ENCODE measurements at regions not wholly inside any gene's neighbourhood (a gene's known extent, or its start where the extent isn't known, plus 50 kb on each side); places are given as distances from the start of the nearest gene placed in this dataset.
"Not testable (repeated sequence)": the region's sequence is repeated elsewhere in the genome, so short reads cannot be mapped to it uniquely, and the experiment has no call there.

DNA sequence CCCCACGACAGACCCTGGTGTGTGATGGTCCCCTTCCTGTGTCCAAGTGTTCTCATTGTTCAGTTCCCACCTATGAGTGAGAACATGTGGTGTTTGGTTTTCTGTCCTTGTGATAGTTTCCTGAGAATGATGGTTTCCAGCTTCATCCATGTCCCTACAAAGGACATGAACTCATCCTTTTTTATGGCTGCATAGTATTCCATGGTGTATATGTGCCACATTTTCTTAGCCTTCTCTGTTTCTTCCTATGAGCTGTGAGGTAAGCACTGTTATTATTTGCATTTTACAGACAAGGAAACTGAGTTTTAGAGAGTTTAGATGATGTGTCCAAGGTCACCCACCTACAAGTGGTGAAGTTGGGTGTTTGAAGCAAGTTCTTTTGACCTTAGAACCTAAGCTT lies 51.1 kb upstream of the BNC1 start:
- DNase-seq (ENCODE audit: low read depth): not testable (repeated sequence)

- DNase-seq (ENCODE audit: low read depth): no peak
Measured at GRCh38 chr15:83339396-83339795, 54.9 kb upstream of the BNC1 start.

DNA sequence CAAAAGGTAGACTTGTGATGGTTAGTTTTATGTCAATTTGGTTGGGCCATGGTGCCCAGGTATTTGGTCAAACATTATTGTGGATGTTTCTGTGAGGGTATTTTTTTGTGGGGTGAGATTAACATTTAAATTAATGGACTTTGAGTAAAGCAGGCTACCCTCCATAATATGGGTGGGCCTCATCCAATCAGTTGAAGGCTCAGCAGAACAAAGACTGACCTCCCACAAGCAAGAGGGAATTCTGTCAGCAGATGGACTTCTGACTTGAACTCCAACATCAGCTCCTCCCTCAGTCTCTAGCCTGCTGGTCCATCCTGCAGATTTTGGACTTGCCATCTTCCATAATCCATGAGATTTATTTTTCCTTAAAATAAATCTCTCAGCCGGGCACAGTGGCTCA lies 55.6 kb upstream of the BNC1 start:
- DNase-seq (ENCODE audit: low read depth): no peak

GRCh38 chr15:83346342-83346741 lies 61.9 kb upstream of the BNC1 start:
- no peak for DNase-seq (ENCODE audit: low read depth)

DNA sequence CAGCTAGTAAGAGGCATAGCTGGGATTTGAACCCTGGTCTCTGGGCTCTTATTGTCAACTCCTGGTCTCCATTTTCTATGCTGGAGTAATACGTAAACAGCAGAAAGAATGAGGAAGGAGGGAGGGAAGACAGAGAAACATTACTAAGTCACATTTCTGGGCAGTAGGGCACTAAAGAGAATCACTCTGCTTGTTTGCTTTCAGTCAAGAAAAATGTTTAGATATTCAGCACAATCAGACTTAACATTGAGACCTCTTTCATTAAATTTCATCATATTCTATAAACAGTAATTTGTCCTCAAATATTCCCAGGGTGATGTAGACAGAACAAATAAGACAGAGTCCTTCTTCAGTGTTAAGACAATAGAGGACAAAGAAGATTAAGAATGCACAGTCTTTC lies 67.7 kb upstream of the BNC1 start:
- no peak for DNase-seq (ENCODE audit: low read depth)

DNA sequence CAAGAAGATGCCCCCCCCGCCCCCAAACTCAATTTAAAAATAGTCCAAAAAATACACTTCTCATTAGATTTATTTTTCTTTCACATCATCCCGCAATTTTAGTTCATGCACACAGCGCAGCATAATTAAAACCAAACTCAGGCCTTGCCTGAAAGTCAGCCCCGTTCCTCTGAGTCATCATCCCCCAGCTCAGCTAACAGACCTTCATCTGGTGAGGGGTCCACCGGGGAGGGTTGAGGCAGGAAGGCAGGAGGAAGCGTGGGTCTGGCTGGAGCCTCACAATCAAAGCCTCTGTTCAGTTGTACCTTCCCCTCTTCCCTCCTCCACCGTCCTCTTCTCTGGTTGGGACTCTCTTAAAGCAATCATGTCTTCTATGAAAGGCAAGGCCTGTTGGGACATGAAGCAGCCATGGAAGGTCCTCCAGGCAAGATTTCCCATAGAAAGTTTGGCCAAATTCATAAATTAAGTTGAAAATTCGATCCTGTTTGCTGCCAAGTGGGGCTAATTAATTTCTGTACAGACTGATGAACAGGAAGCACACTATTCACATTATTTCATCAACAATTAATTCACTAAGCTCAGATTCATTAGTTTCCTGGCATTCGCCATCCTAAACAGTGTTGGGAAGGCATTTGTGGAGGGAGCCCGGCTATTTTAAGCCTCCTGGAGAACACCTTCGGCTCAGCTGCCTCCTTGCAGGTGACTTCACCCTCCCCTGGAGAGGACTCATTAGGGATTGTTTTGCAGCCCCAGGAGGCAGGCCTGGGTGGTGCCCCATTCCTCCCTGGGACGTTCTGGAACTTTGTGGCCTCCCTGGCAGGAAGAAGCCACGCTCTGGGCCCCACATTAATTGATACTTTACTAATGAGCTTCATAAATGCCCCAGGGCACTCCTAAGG lies 72.3 kb upstream of the BNC1 start:
- DNase-seq (ENCODE audit: low read depth): no peak

- no peak for DNase-seq (ENCODE audit: low read depth)
Measured at GRCh38 chr15:83358972-83359564, 74.6 kb upstream of the BNC1 start.

DNA sequence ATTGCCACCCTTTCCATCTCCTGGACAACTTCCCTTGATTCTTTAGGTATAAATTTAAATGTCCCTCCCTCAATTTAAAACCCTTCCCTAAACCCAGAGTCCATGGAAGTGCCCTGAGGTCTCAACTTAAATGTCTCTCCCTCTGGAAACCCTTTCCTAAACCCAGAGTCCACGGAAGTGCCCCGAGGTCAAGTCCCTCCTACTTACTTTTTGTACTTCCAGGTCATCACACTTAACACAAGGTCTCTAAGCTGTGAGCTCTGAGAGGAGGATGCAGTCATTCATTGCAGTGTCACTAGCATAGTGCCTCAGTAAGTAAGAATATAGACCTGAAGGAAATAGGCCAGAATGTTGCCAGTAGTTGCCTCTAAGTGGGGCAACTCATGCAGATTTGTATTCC lies 78.2 kb upstream of the BNC1 start:
- no peak for DNase-seq (ENCODE audit: low read depth)

GRCh38 chr15:83364501-83364900 lies 80.0 kb upstream of the BNC1 start:
- DNase-seq (ENCODE audit: low read depth): no peak

DNA sequence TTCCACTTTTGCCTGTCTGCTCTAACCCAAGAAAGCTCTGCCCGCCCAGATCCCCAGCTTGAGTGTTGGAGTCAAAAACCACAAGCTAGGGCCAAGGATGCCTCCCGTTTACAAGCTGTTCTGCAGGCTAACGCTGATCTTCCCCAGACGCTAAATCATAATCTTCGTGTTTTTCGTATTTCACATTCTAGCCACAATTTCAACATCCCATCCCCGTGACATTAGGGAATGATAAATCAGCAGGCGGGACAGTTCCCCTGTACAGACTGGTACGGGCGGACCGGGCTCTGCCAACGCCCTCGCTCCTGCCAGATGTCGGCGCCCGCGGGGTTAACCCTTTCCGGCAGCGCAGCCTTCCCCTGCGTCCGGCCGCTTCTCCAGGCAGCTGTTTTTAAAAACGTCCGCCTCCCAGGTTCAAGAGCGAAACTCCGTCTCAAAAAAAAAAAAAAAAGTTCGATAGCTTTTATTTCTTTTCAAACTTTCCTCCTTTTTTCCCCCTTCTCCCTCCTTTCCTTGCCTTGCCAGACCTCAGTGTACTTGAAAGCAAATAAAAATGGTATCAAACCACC lies 81.0 kb upstream of the BNC1 start:
- DNase-seq (ENCODE audit: low read depth): peak; percentile 75

DNA sequence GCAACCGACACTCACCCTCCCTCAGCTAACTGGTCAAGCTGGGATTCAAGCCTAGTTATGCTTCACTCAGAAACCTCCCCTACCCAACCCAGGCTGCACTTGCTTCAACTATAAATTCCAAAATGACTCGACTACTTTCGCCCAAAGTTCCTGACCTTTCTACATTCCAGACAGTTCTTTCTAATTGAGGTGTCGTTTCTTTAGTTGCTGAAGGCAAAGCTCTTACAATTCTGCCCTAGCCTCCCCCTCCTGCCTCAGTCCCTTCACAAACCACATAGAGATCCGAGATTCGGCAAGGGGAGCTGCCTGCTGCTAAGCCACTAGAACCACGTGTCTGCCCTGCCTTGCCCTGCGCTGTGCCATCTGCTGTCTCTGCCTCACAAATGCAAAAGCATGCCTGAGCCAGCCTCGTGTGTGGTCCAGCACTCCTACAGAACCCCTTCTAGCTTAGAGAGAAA lies 74.7 kb upstream of the SH3GL3 start:
- DNase-seq (ENCODE audit: low read depth): peak; percentile 58

DNA sequence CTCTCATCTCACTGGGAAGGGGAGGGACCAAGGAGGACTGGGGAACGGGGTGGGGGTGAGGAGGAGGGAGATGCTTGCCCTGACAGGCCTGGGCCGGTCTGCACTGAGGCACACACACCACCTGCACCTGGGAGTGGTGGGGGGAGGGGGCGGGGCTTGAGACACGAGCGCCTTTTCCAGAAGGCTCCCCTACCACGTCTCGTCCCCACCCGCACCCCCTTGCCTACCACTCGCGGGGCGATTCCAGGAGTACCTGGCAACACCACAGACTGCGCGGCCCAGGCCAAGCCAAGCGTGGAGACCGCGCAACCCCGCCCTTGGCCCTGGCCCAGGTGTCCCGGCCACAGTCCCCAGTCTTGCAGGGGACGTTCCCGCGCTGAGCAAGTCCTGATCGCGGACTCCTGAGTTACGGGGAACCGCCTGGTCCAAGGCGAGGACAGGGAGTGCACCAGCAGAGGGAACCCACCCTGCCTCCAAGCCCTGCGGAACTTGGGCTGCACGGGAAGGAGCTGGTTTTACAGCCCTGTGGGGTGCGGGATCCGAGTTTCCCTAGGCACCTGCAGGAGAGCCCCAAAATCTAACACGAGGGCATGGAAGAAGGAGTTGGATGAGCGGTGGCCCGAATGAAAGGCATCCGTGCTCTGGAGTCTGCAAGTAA lies 68.1 kb upstream of the SH3GL3 start:
- no peak for DNase-seq (ENCODE audit: low read depth)

GRCh38 chr15:83379579-83379959 lies 67.6 kb upstream of the SH3GL3 start:
- peak; percentile 48 for DNase-seq (ENCODE audit: low read depth)

DNA sequence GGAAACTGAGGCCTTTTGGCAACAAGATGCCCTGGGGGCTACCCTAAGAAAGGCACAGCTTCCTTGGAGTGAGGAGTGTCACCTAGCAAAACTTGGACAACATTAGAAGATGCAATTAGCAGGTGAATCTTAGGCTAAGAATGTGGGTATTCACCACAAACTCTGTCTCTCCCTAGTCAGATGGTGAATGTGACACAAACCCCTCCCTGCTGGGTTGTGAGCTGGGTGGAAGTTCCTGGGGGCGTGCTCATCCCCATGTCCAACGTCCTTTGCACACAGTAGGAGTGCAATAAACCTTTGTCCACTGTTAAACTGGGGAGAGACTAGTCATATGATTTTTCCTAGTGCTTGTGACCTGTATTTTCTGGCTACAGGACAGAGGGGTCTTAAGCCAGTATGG lies 67.1 kb upstream of the SH3GL3 start:
- peak; percentile 20 for DNase-seq (ENCODE audit: low read depth)

GRCh38 chr15:83380682-83381081 lies 66.5 kb upstream of the SH3GL3 start:
- DNase-seq (ENCODE audit: low read depth): peak; percentile 50

DNA sequence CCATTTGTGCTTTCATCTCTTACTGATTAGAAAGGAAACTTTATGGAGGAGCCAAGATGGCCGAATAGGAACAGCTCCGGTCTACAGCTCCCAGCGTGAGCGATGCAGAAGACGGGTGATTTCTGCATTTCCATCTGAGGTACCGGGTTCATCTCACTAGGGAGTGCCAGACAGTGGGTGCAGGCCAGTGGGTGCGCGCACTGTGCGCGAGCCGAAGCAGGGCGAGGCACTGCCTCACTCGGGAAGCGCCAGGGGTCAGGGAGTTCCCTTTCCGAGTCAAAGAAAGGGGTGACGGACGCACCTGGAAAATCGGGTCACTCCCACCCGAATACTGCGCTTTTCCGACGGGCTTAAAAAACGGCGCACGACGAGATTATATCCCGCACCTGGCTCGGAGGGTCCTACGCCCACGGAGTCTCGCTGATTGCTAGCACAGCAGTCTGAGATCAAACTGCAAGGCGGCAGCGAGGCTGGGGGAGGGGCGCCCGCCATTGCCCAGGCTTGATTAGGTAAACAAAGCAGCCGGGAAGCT lies 63.5 kb upstream of the SH3GL3 start:
- DNase-seq (ENCODE audit: low read depth): not testable (repeated sequence)

- DNase-seq (ENCODE audit: low read depth): no peak
Measured at GRCh38 chr15:83396101-83396500, 51.0 kb upstream of the SH3GL3 start.
